SK-N-SH (cell line): ENCODE measurements at regions not wholly inside any gene's neighbourhood (a gene's known extent, or its start where the extent isn't known, plus 50 kb on each side); places are given as distances from the start of the nearest gene placed in this dataset.

Source experiments
- CTCF ChIA-PET: fragments of 300-600, 350-600 bp; formaldehyde crosslinking; extraction: SDS; loops from one replicate; lab custom pipeline; 2021; lab: Yijun Ruan, JAX
- POLR2A ChIA-PET: fragments of 350-600 bp; sonication (Branson Sonifier 250); formaldehyde crosslinking; extraction: SDS; loops from one replicate; lab custom pipeline; 2020; ENCODE audit warnings: antibody characterized with exemption, inconsistent platforms; lab: Yijun Ruan, JAX
- DNase-seq: peaks from one replicate; pipeline ENCODE4 v3.0.0; 2012
- H2AFZ ChIP-seq: fragments of 200-600 bp; sonication (generic); 2 replicates; pipeline ENCODE4 v1.8.1; 2016; ENCODE audit warnings: antibody characterized with exemption, mild to moderate bottlenecking, low read depth
- H3F3A ChIP-seq: fragments of 200-600 bp; sonication (generic); replicated peaks from 2 replicates; pipeline ENCODE3; 2016; ENCODE audit warnings: antibody characterized with exemption, mild to moderate bottlenecking; ENCODE audit not compliant: insufficient read depth
- H3K27ac ChIP-seq, 2 experiments: fragments of 200-500 bp in 1 of 2; fragments of 200-600 bp in 1 of 2; sonication (Bioruptor generic) in 1 of 2; sonication (generic), shearing (Covaris generic) in 1 of 2; 2 replicates each; pipeline versions ENCODE4 v1.5.1 to v1.6.1; 2014 to 2016; ENCODE audit warnings: low read depth in 2 of 2, inconsistent platforms in 1 of 2, low read length in 1 of 2, mild to moderate bottlenecking in 1 of 2, mixed read lengths in 1 of 2
- H3K27me3 ChIP-seq: fragments of 200-600 bp; sonication (generic), shearing (Covaris generic); 2 replicates; pipeline ENCODE4 v1.6.1; 2016; ENCODE audit warnings: mixed run types; ENCODE audit not compliant: insufficient read depth
- H3K36me3 ChIP-seq, 2 experiments: fragments of 200-500 bp in 1 of 2; fragments of 200-600 bp in 1 of 2; sonication (Bioruptor generic) in 1 of 2; sonication (generic) in 1 of 2; replicated peaks in 1 of 2; 2 replicates each; pipeline versions ENCODE3 to v1.5.1; 2014 to 2016; ENCODE audit warnings: low read length in 1 of 2, mild to moderate bottlenecking in 1 of 2; ENCODE audit not compliant: insufficient read depth in 2 of 2, control insufficient read depth in 1 of 2
- H3K4me1 ChIP-seq, 2 experiments: fragments of 200-500 bp in 1 of 2; fragments of 200-600 bp in 1 of 2; sonication (Bioruptor generic) in 1 of 2; sonication (generic), shearing (Covaris generic) in 1 of 2; 2 replicates each; pipeline versions ENCODE4 v1.5.1 to v1.6.1; 2014 to 2016; ENCODE audit warnings: low read depth in 1 of 2, low read length in 1 of 2, mixed run types in 1 of 2; ENCODE audit not compliant: insufficient read depth in 2 of 2, control insufficient read depth in 1 of 2
- H3K4me2 ChIP-seq: fragments of 200-600 bp; sonication (generic), shearing (Covaris generic); 2 replicates; pipeline ENCODE4 v1.6.1; 2017; ENCODE audit warnings: mixed run types
- H3K4me3 ChIP-seq, 2 experiments: fragments of 200-500 bp in 1 of 2; fragments of 200-600 bp in 1 of 2; sonication (Bioruptor generic) in 1 of 2; sonication (generic), shearing (Covaris generic) in 1 of 2; 2 replicates each; pipeline versions ENCODE4 v1.5.1 to v1.8.1; 2014 to 2016; ENCODE audit warnings: low read depth in 2 of 2, inconsistent platforms in 1 of 2, low read length in 1 of 2, mild to moderate bottlenecking in 1 of 2, mixed read lengths in 1 of 2, moderate library complexity in 1 of 2
- H3K79me2 ChIP-seq: fragments of 200-600 bp; sonication (generic); 2 replicates; pipeline ENCODE4 v1.8.1; 2017; ENCODE audit warnings: mild to moderate bottlenecking; ENCODE audit not compliant: insufficient read depth
- H3K9ac ChIP-seq: fragments of 200-600 bp; sonication (generic); 2 replicates; pipeline ENCODE4 v1.6.1; 2017; ENCODE audit warnings: mixed run types
- H3K9me2 ChIP-seq: fragments of 200-600 bp; sonication (generic); 2 replicates; pipeline ENCODE4 v1.6.1; 2017; ENCODE audit warnings: mixed run types
- H3K9me3 ChIP-seq: fragments of 200-600 bp; sonication (generic); 2 replicates; pipeline ENCODE4 v1.6.1; 2017; ENCODE audit warnings: mixed run types, mild to moderate bottlenecking, moderate library complexity
- H4K20me1 ChIP-seq: fragments of 200-600 bp; sonication (generic); 2 replicates; pipeline ENCODE4 v1.6.1; 2017; ENCODE audit warnings: mild to moderate bottlenecking, mixed run types; ENCODE audit not compliant: insufficient read depth
- CHD2 ChIP-seq: fragments of 150-350 bp; IDR thresholded peaks from 2 replicates; pipeline ENCODE4 v1.6.1; 2018; ENCODE audit warnings: low read length; ENCODE audit not compliant: partially characterized antibody
- ELF1 ChIP-seq: IDR thresholded peaks from 2 replicates; pipeline ENCODE4 v1.4.0; 2012
- FOSL2 ChIP-seq: IDR thresholded peaks from 2 replicates; pipeline ENCODE4 v1.4.0; 2012; ENCODE audit warnings: low read depth, mild to moderate bottlenecking, moderate library complexity, borderline replicate concordance
- GABPA ChIP-seq: IDR thresholded peaks from 2 replicates; pipeline ENCODE4 v1.4.0; 2012; ENCODE audit warnings: low read depth, mild to moderate bottlenecking
- JUND ChIP-seq: IDR thresholded peaks from 2 replicates; pipeline ENCODE4 v1.4.0; 2012
- MXI1 ChIP-seq: IDR thresholded peaks from 2 replicates; pipeline ENCODE4 v1.6.1; 2012; ENCODE audit warnings: mild to moderate bottlenecking, low read depth, low read length, improper control_type of control experiment
- NFIC ChIP-seq: IDR thresholded peaks from 2 replicates; pipeline ENCODE4 v1.4.0; 2012; ENCODE audit warnings: borderline replicate concordance
- NRF1 ChIP-seq: IDR thresholded peaks from 2 replicates; pipeline ENCODE4 v1.6.1; 2012; ENCODE audit warnings: low read depth, mild to moderate bottlenecking, low read length
- PBX3 ChIP-seq: IDR thresholded peaks from 2 replicates; pipeline ENCODE4; 2012
- RAD21 ChIP-seq: IDR thresholded peaks from 2 replicates; pipeline ENCODE4 v1.6.1; 2012; ENCODE audit warnings: mild to moderate bottlenecking, low read length
- RCOR1 ChIP-seq: fragments of 150-350 bp; IDR thresholded peaks from 2 replicates; pipeline ENCODE4 v1.6.1; 2017; ENCODE audit warnings: antibody characterized with exemption, low read length
- USF1 ChIP-seq: IDR thresholded peaks from 2 replicates; pipeline ENCODE4 v1.4.0; 2012; ENCODE audit warnings: low read depth, borderline replicate concordance
- WGBS: methylation state at CpG from one replicate; pipeline ENCODE4 v1.1.6; 2017; ENCODE audit warnings: low lambda C conversion rate; 5-methylcytosine and 5-hydroxymethylcytosine counted together
- TF ChIP-seq, protein P1 (sequence below): IDR thresholded peaks from 2 replicates; pipeline ENCODE4 v1.4.0; 2012; ENCODE audit warnings: low read depth
- TF ChIP-seq, protein P2 (sequence below): IDR thresholded peaks from 2 replicates; pipeline ENCODE4 v1.6.1; 2012; ENCODE audit warnings: mild to moderate bottlenecking, low read depth, low read length, moderate library complexity

DNA sequence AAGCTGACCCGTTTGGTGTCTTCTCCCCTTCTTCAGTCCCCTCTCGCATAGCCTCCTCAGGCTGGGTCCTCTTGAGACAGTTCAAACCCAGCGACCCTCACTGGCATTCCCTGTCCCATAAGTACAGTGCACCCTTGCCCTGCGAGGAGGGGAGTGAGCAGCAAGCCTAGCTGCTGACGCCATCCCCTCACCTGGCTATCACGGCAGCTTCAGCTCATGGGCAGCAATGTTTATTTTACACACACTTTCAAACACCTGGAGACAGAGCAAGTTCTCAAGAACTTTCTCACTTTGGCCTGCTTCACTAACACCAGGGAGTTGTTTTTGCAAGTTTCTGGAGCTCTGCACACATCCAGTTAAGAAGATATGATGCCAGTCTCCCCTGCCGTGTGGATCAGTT, 189.6 kb upstream of the E2F8 start:
- no peak overlapping the region for H2AFZ ChIP-seq
- peaks cover 26% of the 10 kb centered on the region; the same call in 1 of the 2 replicates for H3K27me3 ChIP-seq
- H3F3A ChIP-seq, result no peaks in the 10 kb centered on the region
- H3K9me3 ChIP-seq, result no peaks in the 10 kb centered on the region
- WGBS, result 45% methylated on average over 7 of the region's 7 CpGs
- H3K4me2 ChIP-seq, result no peak overlapping the region
- peaks cover 0 to 2% of the 10 kb centered on the region in 2 experiments; a peak in 1 of 4 replicates for H3K4me1 ChIP-seq
- H4K20me1 ChIP-seq, result no peaks in the 10 kb centered on the region
- ChIA-PET CTCF (no interaction called here), POLR2A (no interaction called here)
- H3K9me2 ChIP-seq, result no peaks in the 10 kb centered on the region
- H3K9ac ChIP-seq, result no peak overlapping the region
- no peak overlapping the region for H3K4me3 ChIP-seq
- no peak overlapping the region for H3K27ac ChIP-seq
- DNase-seq, result no peak
- TF ChIP-seq RCOR1 (no peak), GABPA (no peak), MXI1 (no peak), PBX3 (no peak), FOSL2 (no peak), NFIC (no peak), NRF1 (no peak), RAD21 (no peak), ELF1 (no peak), USF1 (no peak), JUND (no peak), CHD2 (no peak)
- TF ChIP-seq, protein P1, sequence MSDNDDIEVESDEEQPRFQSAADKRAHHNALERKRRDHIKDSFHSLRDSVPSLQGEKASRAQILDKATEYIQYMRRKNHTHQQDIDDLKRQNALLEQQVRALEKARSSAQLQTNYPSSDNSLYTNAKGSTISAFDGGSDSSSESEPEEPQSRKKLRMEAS, result no peak
- TF ChIP-seq, protein P2, sequence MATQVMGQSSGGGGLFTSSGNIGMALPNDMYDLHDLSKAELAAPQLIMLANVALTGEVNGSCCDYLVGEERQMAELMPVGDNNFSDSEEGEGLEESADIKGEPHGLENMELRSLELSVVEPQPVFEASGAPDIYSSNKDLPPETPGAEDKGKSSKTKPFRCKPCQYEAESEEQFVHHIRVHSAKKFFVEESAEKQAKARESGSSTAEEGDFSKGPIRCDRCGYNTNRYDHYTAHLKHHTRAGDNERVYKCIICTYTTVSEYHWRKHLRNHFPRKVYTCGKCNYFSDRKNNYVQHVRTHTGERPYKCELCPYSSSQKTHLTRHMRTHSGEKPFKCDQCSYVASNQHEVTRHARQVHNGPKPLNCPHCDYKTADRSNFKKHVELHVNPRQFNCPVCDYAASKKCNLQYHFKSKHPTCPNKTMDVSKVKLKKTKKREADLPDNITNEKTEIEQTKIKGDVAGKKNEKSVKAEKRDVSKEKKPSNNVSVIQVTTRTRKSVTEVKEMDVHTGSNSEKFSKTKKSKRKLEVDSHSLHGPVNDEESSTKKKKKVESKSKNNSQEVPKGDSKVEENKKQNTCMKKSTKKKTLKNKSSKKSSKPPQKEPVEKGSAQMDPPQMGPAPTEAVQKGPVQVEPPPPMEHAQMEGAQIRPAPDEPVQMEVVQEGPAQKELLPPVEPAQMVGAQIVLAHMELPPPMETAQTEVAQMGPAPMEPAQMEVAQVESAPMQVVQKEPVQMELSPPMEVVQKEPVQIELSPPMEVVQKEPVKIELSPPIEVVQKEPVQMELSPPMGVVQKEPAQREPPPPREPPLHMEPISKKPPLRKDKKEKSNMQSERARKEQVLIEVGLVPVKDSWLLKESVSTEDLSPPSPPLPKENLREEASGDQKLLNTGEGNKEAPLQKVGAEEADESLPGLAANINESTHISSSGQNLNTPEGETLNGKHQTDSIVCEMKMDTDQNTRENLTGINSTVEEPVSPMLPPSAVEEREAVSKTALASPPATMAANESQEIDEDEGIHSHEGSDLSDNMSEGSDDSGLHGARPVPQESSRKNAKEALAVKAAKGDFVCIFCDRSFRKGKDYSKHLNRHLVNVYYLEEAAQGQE, result no peak
- H3K79me2 ChIP-seq, result no peaks in the 10 kb centered on the region
- no peaks in the 10 kb centered on the region for H3K36me3 ChIP-seq
